ENCODE measurements at regions not wholly inside any gene's neighbourhood (a gene's known extent, or its start where the extent isn't known, plus 50 kb on each side); places are given as distances from the start of the nearest gene placed in this dataset.
"Not testable (repeated sequence)": the region's sequence is repeated elsewhere in the genome, so short reads cannot be mapped to it uniquely, and the experiment has no call there.

- H3K27me3 Mint-ChIP-seq: no peaks in the 10 kb centered on the region
- no peaks in the 10 kb centered on the region for H3K36me3 Mint-ChIP-seq
- H3K4me3 Mint-ChIP-seq: no peak overlapping the region
- H3K4me1 Mint-ChIP-seq: peaks cover 0 to 2% (median 0%) of the 10 kb centered on the region in 3 donors
- no peak overlapping the region for H3K27ac Mint-ChIP-seq
- peaks cover 0 to 6% (median 2%) of the 10 kb centered on the region in 3 donors for H3K9me3 Mint-ChIP-seq
Measured at GRCh38 chr5:84729326-84729725, 344.6 kb upstream of the EDIL3 start.

DNA sequence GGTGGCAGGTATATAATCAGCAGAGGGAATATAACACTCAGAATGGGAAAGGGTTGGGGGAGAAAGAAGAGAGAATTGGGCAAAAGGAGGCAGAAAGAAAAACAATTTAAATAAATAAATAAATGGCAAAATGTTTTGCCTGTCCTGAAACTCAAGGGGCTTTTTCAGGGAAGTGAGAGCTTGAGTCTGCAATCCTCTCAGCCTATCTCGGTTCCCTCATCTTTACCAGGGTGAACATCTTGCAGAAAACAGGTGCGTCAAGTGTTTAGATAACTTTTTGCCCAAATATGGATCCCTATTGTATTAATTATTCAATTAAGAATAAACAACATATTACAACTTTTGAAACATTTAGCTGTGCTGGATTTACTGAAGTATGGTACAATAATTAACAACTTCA, 343.0 kb upstream of the EDIL3 start:
- no peaks in the 10 kb centered on the region for H3K36me3 Mint-ChIP-seq
- no peaks in the 10 kb centered on the region for H3K27me3 Mint-ChIP-seq
- H3K4me3 Mint-ChIP-seq: no peak overlapping the region
- peaks cover 0 to 2% (median 0%) of the 10 kb centered on the region in 3 donors for H3K4me1 Mint-ChIP-seq
- H3K27ac Mint-ChIP-seq: no peak overlapping the region
- peaks cover 0 to 6% (median 2%) of the 10 kb centered on the region in 3 donors for H3K9me3 Mint-ChIP-seq

GRCh38 chr5:84725946-84726570, 341.4 kb upstream of the EDIL3 start:
- H3K9me3 Mint-ChIP-seq: peaks cover 0 to 3% (median 2%) of the 10 kb centered on the region in 3 donors
- peaks cover 0 to 2% (median 0%) of the 10 kb centered on the region in 3 donors for H3K4me1 Mint-ChIP-seq
- no peaks in the 10 kb centered on the region for H3K36me3 Mint-ChIP-seq
- H3K27ac Mint-ChIP-seq: no peak overlapping the region
- H3K4me3 Mint-ChIP-seq: no peak overlapping the region
- no peaks in the 10 kb centered on the region for H3K27me3 Mint-ChIP-seq

DNA sequence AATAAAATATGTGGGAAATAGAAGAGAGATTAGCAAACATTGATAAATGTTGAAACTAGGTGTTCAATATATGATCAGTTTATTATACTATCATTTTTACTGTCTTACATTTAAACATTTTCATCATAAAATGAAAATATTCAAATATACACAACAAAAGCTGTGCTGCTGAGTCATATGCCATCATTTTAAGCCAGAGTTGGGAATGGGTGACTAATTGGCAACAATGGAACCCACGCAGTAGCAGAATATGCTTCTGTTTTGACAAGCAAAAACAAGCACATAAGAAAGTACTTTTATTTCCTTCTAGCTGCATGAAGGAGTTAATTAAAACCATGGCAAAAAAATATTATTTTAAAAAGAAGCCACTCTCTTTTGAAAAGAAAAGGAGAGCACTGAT, 340.0 kb upstream of the EDIL3 start:
- H3K9me3 Mint-ChIP-seq: peaks cover 2 to 7% (median 7%) of the 10 kb centered on the region in 3 donors

DNA sequence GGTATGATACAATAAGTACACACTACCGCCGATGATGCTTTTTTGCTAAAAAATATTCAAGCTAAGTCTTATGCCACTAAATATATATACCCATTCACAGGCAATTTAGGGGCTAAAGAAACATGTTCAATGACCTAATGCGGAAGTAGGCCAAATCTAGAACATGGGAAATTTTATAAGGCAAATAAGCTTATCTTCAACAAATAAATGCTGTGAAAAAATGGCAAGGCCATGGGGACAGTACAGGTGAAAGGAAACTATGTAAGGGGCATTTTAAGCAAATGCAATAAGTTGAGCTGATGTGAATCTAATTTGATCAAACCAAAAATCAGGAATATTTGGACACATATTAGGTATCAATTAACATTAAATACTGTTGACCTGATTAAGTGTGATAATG, 339.5 kb upstream of the EDIL3 start:
- H3K27me3 Mint-ChIP-seq: no peaks in the 10 kb centered on the region
- peaks cover 2 to 7% (median 7%) of the 10 kb centered on the region in 3 donors for H3K9me3 Mint-ChIP-seq
- H3K4me3 Mint-ChIP-seq: no peak overlapping the region
- H3K27ac Mint-ChIP-seq: no peak overlapping the region
- no peaks in the 10 kb centered on the region for H3K36me3 Mint-ChIP-seq
- peaks cover 0 to 2% (median 0%) of the 10 kb centered on the region in 3 donors for H3K4me1 Mint-ChIP-seq

More for the DNA sequence above, 340.0 kb upstream of the EDIL3 start:
- H3K4me3 Mint-ChIP-seq: no peak overlapping the region
- H3K4me1 Mint-ChIP-seq: peaks cover 0 to 2% (median 0%) of the 10 kb centered on the region in 3 donors
- no peaks in the 10 kb centered on the region for H3K36me3 Mint-ChIP-seq
- no peaks in the 10 kb centered on the region for H3K27me3 Mint-ChIP-seq
- H3K27ac Mint-ChIP-seq: no peak overlapping the region

- Mint-ChIP-seq H3K27ac (no peak overlapping the region), H3K36me3 (no peaks in the 10 kb centered on the region), H3K27me3 (no peaks in the 10 kb centered on the region), H3K4me1 (no peaks in the 10 kb centered on the region), H3K4me3 (no peak overlapping the region), H3K9me3 (peaks cover 0 to 10% (median 7%) of the 10 kb centered on the region in 3 donors)
Measured at GRCh38 chr5:84718377-84718776, 333.7 kb upstream of the EDIL3 start.

- no peaks in the 10 kb centered on the region for H3K4me1 Mint-ChIP-seq
- H3K27ac Mint-ChIP-seq: no peak overlapping the region
- no peaks in the 10 kb centered on the region for H3K36me3 Mint-ChIP-seq
- H3K9me3 Mint-ChIP-seq: peaks cover 1 to 7% (median 5%) of the 10 kb centered on the region in 3 donors
- no peaks in the 10 kb centered on the region for H3K27me3 Mint-ChIP-seq
- no peak overlapping the region for H3K4me3 Mint-ChIP-seq
Measured at GRCh38 chr5:84715686-84716085, 331.0 kb upstream of the EDIL3 start.

GRCh38 chr5:84715091-84715490, 330.4 kb upstream of the EDIL3 start:
- no peaks in the 10 kb centered on the region for H3K4me1 Mint-ChIP-seq
- no peak overlapping the region for H3K4me3 Mint-ChIP-seq
- H3K27me3 Mint-ChIP-seq: no peaks in the 10 kb centered on the region
- no peaks in the 10 kb centered on the region for H3K36me3 Mint-ChIP-seq
- peaks cover 1 to 8% (median 3%) of the 10 kb centered on the region in 3 donors for H3K9me3 Mint-ChIP-seq
- H3K27ac Mint-ChIP-seq: no peak overlapping the region

GRCh38 chr5:84709075-84709474, 324.4 kb upstream of the EDIL3 start:
- H3K27ac Mint-ChIP-seq: no peak overlapping the region
- H3K4me1 Mint-ChIP-seq: no peaks in the 10 kb centered on the region
- H3K9me3 Mint-ChIP-seq: peaks cover 3 to 16% (median 5%) of the 10 kb centered on the region in 3 donors
- no peaks in the 10 kb centered on the region for H3K36me3 Mint-ChIP-seq
- no peak overlapping the region for H3K4me3 Mint-ChIP-seq
- H3K27me3 Mint-ChIP-seq: no peaks in the 10 kb centered on the region

- Mint-ChIP-seq H3K4me3 (no peak overlapping the region), H3K27me3 (no peaks in the 10 kb centered on the region), H3K36me3 (no peaks in the 10 kb centered on the region), H3K27ac (no peak overlapping the region), H3K9me3 (peaks cover 3 to 16% (median 5%) of the 10 kb centered on the region in 3 donors), H3K4me1 (no peaks in the 10 kb centered on the region)
Measured at GRCh38 chr5:84706678-84707641, 322.3 kb upstream of the EDIL3 start.

DNA sequence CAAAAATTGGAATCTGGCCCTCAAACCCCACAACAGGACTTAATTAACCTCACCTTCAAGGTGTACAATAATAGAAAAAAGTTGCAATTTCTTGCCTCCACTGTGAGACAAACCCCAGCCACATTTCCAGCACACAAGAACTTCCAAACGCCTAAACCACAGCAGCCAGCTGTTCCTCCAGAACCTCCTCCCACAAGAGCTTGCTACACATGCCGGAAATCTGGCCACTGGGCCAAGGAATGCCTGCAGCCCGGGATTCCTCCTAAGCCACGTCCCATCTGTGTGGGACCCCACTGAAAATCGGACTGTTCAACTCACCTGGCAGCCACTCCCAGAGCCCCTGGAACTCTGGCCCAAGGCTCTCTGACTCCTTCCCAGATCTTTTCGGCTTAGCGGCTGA, 315.9 kb upstream of the EDIL3 start:
- H3K4me1 Mint-ChIP-seq, H3K36me3 Mint-ChIP-seq, H3K27ac Mint-ChIP-seq, H3K4me3 Mint-ChIP-seq, H3K27me3 Mint-ChIP-seq: not testable (repeated sequence)
- peaks cover 0 to 19% (median 13%) of the 10 kb centered on the region in 3 donors for H3K9me3 Mint-ChIP-seq

- peaks cover 2 to 17% (median 15%) of the 10 kb centered on the region in 3 donors for H3K9me3 Mint-ChIP-seq
- no peak overlapping the region for H3K4me3 Mint-ChIP-seq
- no peak overlapping the region for H3K27ac Mint-ChIP-seq
- H3K27me3 Mint-ChIP-seq: no peaks in the 10 kb centered on the region
- no peaks in the 10 kb centered on the region for H3K36me3 Mint-ChIP-seq
- no peaks in the 10 kb centered on the region for H3K4me1 Mint-ChIP-seq
Measured at GRCh38 chr5:84696651-84697050, 312.0 kb upstream of the EDIL3 start.

- Mint-ChIP-seq H3K27ac (no peak overlapping the region), H3K36me3 (no peaks in the 10 kb centered on the region), H3K4me1 (no peaks in the 10 kb centered on the region), H3K27me3 (no peaks in the 10 kb centered on the region), H3K4me3 (no peak overlapping the region), H3K9me3 (peaks cover 2 to 15% (median 13%) of the 10 kb centered on the region in 3 donors)
Measured at GRCh38 chr5:84695330-84695729, 310.6 kb upstream of the EDIL3 start.

GRCh38 chr5:84693256-84693655, 308.6 kb upstream of the EDIL3 start:
- Mint-ChIP-seq H3K9me3 (peaks cover 2 to 21% (median 3%) of the 10 kb centered on the region in 3 donors), H3K27ac (no peak overlapping the region), H3K36me3 (no peaks in the 10 kb centered on the region), H3K4me3 (no peak overlapping the region), H3K27me3 (no peaks in the 10 kb centered on the region), H3K4me1 (no peaks in the 10 kb centered on the region)

GRCh38 chr5:84688566-84688965, 303.9 kb upstream of the EDIL3 start:
- Mint-ChIP-seq H3K4me3 (no peak overlapping the region), H3K36me3 (no peaks in the 10 kb centered on the region), H3K27me3 (no peaks in the 10 kb centered on the region), H3K9me3 (peaks cover 0 to 19% (median 2%) of the 10 kb centered on the region in 3 donors), H3K27ac (no peak overlapping the region), H3K4me1 (no peaks in the 10 kb centered on the region)
